ENCODE measurements at regions not wholly inside any gene's neighbourhood (a gene's known extent, or its start where the extent isn't known, plus 50 kb on each side); places are given as distances from the start of the nearest gene placed in this dataset.
"Not testable (repeated sequence)": the region's sequence is repeated elsewhere in the genome, so short reads cannot be mapped to it uniquely, and the experiment has no call there.

GRCh38 chr14:104397956-104398355 is 181.6 kb upstream of the C14orf180 start:
- Histone ChIP-seq H3K27me3 (ENCODE audit: control insufficient read depth in 1 of 2, insufficient read depth in 2 of 2, low read length in 2 of 2) (no peaks in the 10 kb centered on the region), H3K9me3 (ENCODE audit: control insufficient read depth in 1 of 2, low read length in 2 of 2) (peaks cover 8 to 11% of the 10 kb centered on the region in 2 donors), H3K36me3 (ENCODE audit: control insufficient read depth in 1 of 2, insufficient read depth in 2 of 2, low read length in 2 of 2) (no peaks in the 10 kb centered on the region), H3K9ac (ENCODE audit: low read depth in 1 of 2, low read length in 2 of 2) (no peak overlapping the region), H3K27ac (ENCODE audit: low read depth, low read length) (no peak overlapping the region), H3K4me3 (ENCODE audit: low read depth in 1 of 2, low read length in 2 of 2) (no peak overlapping the region), H3K4me1 (ENCODE audit: control insufficient read depth in 1 of 2, insufficient read depth in 2 of 2, low read length in 2 of 2) (no peaks in the 10 kb centered on the region)

DNA sequence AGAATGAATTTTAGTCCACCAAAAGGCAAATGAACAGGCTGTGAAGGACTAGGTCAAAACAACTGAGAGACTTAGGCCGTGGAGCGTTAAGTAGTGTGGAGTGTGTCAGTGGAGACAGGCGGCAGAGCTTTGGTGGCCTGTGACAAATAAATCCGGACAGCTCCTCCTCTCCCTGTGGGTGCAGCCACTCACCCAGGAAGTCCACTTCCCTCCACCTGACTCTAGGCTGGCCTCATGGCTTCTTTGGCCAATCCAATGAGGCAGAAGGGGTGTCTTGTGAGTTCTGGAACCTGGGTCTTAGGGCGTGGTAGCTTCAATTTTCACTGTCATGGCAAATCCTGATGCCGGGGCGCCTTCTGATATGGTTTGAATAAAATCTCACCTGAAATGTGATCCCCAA is 180.9 kb upstream of the C14orf180 start:
- H3K27ac ChIP-seq (ENCODE audit: low read depth, low read length) = no peak overlapping the region
- H3K27me3 ChIP-seq (ENCODE audit: control insufficient read depth in 1 of 2, insufficient read depth in 2 of 2, low read length in 2 of 2) = no peaks in the 10 kb centered on the region
- no peaks in the 10 kb centered on the region for H3K36me3 ChIP-seq (ENCODE audit: control insufficient read depth in 1 of 2, insufficient read depth in 2 of 2, low read length in 2 of 2)
- peaks cover 8 to 11% of the 10 kb centered on the region in 2 donors for H3K9me3 ChIP-seq (ENCODE audit: control insufficient read depth in 1 of 2, low read length in 2 of 2)
- no peak overlapping the region for H3K9ac ChIP-seq (ENCODE audit: low read depth in 1 of 2, low read length in 2 of 2)
- H3K4me3 ChIP-seq (ENCODE audit: low read depth in 1 of 2, low read length in 2 of 2) = no peak overlapping the region
- H3K4me1 ChIP-seq (ENCODE audit: control insufficient read depth in 1 of 2, insufficient read depth in 2 of 2, low read length in 2 of 2) = no peaks in the 10 kb centered on the region

DNA sequence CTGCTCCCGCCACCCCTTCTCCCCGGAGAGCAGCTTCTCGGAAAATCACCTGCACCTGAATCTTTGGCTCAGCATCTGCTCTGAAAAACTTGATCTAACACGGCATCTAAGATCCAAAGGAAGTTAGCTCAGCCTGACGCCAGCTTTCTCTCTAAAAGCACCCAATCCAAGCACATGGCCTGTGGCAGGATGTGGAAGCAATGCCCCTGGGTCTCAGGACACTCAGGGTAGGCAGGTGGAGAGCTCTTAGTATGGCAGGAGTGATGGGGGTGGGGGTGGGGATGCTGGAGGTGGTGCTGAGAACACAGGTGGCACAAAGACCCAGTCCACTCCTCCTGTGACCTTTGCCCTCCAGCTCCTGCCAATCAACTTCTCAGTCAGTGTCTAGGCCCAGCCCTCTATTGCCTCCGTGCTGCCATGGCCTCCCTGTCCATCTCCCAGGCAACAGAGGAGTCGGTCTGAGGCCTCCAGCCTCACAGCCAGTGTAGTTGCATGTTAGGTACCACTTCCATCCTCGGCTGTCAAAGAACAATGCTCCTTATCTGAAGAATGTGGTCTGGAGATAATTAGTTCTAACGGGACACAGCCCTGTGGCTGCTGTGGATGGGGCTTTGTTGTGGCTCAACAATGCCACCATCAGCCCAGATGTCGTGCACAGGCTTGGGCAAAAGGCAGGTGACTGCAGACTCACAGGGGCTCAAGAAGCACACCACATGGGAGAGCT is 180.0 kb upstream of the C14orf180 start:
- Histone ChIP-seq H3K4me3 (ENCODE audit: low read depth in 1 of 2, low read length in 2 of 2) (no peak overlapping the region), H3K27me3 (ENCODE audit: control insufficient read depth in 1 of 2, insufficient read depth in 2 of 2, low read length in 2 of 2) (no peaks in the 10 kb centered on the region), H3K9ac (ENCODE audit: low read depth in 1 of 2, low read length in 2 of 2) (no peak overlapping the region), H3K27ac (ENCODE audit: low read depth, low read length) (no peak overlapping the region), H3K4me1 (ENCODE audit: control insufficient read depth in 1 of 2, insufficient read depth in 2 of 2, low read length in 2 of 2) (no peaks in the 10 kb centered on the region), H3K36me3 (ENCODE audit: control insufficient read depth in 1 of 2, insufficient read depth in 2 of 2, low read length in 2 of 2) (no peaks in the 10 kb centered on the region), H3K9me3 (ENCODE audit: control insufficient read depth in 1 of 2, low read length in 2 of 2) (peaks cover 8 to 11% of the 10 kb centered on the region in 2 donors)

DNA sequence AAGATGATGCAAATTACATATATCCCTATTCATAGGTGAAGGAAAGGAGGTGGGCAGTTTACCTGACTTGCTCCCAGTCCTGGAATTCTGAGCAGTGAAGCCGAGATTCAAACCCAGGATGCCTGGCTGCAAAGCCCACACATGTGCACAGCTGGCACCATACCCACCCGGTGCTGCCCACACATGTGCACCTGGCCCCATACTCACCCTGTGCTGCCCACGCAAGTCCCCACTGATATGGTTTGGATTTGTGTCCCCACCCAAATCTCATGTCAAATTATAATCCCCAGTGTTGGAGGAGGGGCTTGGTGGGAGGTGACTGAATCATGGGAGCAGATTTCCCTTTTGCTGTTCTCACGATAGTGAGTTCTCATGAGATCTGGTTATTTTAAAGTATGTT is 179.2 kb upstream of the C14orf180 start:
- no peaks in the 10 kb centered on the region for H3K36me3 ChIP-seq (ENCODE audit: control insufficient read depth in 1 of 2, insufficient read depth in 2 of 2, low read length in 2 of 2)
- no peaks in the 10 kb centered on the region for H3K4me1 ChIP-seq (ENCODE audit: control insufficient read depth in 1 of 2, insufficient read depth in 2 of 2, low read length in 2 of 2)
- H3K27ac ChIP-seq (ENCODE audit: low read depth, low read length) = no peak overlapping the region

GRCh38 chr14:104401785-104402184 is 177.8 kb upstream of the C14orf180 start:
- no peak overlapping the region for H3K27ac ChIP-seq (ENCODE audit: low read depth, low read length)
- H3K4me1 ChIP-seq (ENCODE audit: control insufficient read depth in 1 of 2, insufficient read depth in 2 of 2, low read length in 2 of 2) = no peaks in the 10 kb centered on the region
- H3K9ac ChIP-seq (ENCODE audit: low read depth in 1 of 2, low read length in 2 of 2) = no peak overlapping the region
- H3K9me3 ChIP-seq (ENCODE audit: control insufficient read depth in 1 of 2, low read length in 2 of 2) = peaks cover 8 to 11% of the 10 kb centered on the region in 2 donors
- no peak overlapping the region for H3K4me3 ChIP-seq (ENCODE audit: low read depth in 1 of 2, low read length in 2 of 2)
- H3K36me3 ChIP-seq (ENCODE audit: control insufficient read depth in 1 of 2, insufficient read depth in 2 of 2, low read length in 2 of 2) = no peaks in the 10 kb centered on the region
- H3K27me3 ChIP-seq (ENCODE audit: control insufficient read depth in 1 of 2, insufficient read depth in 2 of 2, low read length in 2 of 2) = no peaks in the 10 kb centered on the region

More for the DNA sequence above, 179.2 kb upstream of the C14orf180 start:
- Histone ChIP-seq H3K9me3 (ENCODE audit: control insufficient read depth in 1 of 2, low read length in 2 of 2) (peaks cover 8 to 11% of the 10 kb centered on the region in 2 donors), H3K9ac (ENCODE audit: low read depth in 1 of 2, low read length in 2 of 2) (no peak overlapping the region), H3K4me3 (ENCODE audit: low read depth in 1 of 2, low read length in 2 of 2) (no peak overlapping the region), H3K27me3 (ENCODE audit: control insufficient read depth in 1 of 2, insufficient read depth in 2 of 2, low read length in 2 of 2) (no peaks in the 10 kb centered on the region)

DNA sequence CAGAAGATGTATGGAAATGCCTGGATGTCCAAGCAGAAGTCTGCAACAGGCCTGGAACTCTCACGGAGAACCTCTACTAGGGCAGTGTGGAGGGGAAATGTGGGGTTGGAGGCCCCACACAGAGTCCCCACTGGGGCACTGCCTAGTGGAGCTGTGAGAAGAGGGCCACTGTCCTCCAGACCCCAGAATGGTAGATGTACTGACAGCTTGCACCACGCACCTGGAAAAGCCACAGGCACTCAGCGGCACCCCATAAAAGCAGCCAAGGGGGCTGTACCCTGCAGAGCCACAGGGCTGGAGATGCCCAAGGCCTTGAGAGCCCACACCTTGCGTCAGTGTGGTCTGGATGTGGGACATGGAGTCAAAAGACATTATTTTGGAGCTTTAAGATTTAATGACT is 177.3 kb upstream of the C14orf180 start:
- not testable (repeated sequence) for H3K36me3 ChIP-seq (ENCODE audit: control insufficient read depth in 1 of 2, insufficient read depth in 2 of 2, low read length in 2 of 2); H3K9ac ChIP-seq (ENCODE audit: low read depth in 1 of 2, low read length in 2 of 2); H3K4me1 ChIP-seq (ENCODE audit: control insufficient read depth in 1 of 2, insufficient read depth in 2 of 2, low read length in 2 of 2); H3K27ac ChIP-seq (ENCODE audit: low read depth, low read length); H3K27me3 ChIP-seq (ENCODE audit: control insufficient read depth in 1 of 2, insufficient read depth in 2 of 2, low read length in 2 of 2); H3K4me3 ChIP-seq (ENCODE audit: low read depth in 1 of 2, low read length in 2 of 2)
- peaks cover 8 to 11% of the 10 kb centered on the region in 2 donors for H3K9me3 ChIP-seq (ENCODE audit: control insufficient read depth in 1 of 2, low read length in 2 of 2)

- no peak overlapping the region for H3K9ac ChIP-seq (ENCODE audit: low read depth in 1 of 2, low read length in 2 of 2)
- no peaks in the 10 kb centered on the region for H3K36me3 ChIP-seq (ENCODE audit: control insufficient read depth in 1 of 2, insufficient read depth in 2 of 2, low read length in 2 of 2)
- H3K27me3 ChIP-seq (ENCODE audit: control insufficient read depth in 1 of 2, insufficient read depth in 2 of 2, low read length in 2 of 2) = no peaks in the 10 kb centered on the region
- H3K9me3 ChIP-seq (ENCODE audit: control insufficient read depth in 1 of 2, low read length in 2 of 2) = peaks cover 3 to 4% of the 10 kb centered on the region in 2 donors
- H3K27ac ChIP-seq (ENCODE audit: low read depth, low read length) = no peak overlapping the region
- no peaks in the 10 kb centered on the region for H3K4me1 ChIP-seq (ENCODE audit: control insufficient read depth in 1 of 2, insufficient read depth in 2 of 2, low read length in 2 of 2)
- H3K4me3 ChIP-seq (ENCODE audit: low read depth in 1 of 2, low read length in 2 of 2) = no peak overlapping the region
Measured at GRCh38 chr14:104403421-104404220, 175.9 kb upstream of the C14orf180 start.

- H3K4me1 ChIP-seq (ENCODE audit: control insufficient read depth in 1 of 2, insufficient read depth in 2 of 2, low read length in 2 of 2) = no peaks in the 10 kb centered on the region
- H3K9me3 ChIP-seq (ENCODE audit: control insufficient read depth in 1 of 2, low read length in 2 of 2) = peaks cover 2 to 8% of the 10 kb centered on the region in 2 donors
- H3K27ac ChIP-seq (ENCODE audit: low read depth, low read length) = no peak overlapping the region
- H3K36me3 ChIP-seq (ENCODE audit: control insufficient read depth in 1 of 2, insufficient read depth in 2 of 2, low read length in 2 of 2) = no peaks in the 10 kb centered on the region
- H3K27me3 ChIP-seq (ENCODE audit: control insufficient read depth in 1 of 2, insufficient read depth in 2 of 2, low read length in 2 of 2) = no peaks in the 10 kb centered on the region
- no peak overlapping the region for H3K4me3 ChIP-seq (ENCODE audit: low read depth in 1 of 2, low read length in 2 of 2)
- H3K9ac ChIP-seq (ENCODE audit: low read depth in 1 of 2, low read length in 2 of 2) = no peak overlapping the region
Measured at GRCh38 chr14:104404922-104405321, 174.6 kb upstream of the C14orf180 start.

GRCh38 chr14:104405360-104406226 is 174.0 kb upstream of the C14orf180 start:
- H3K9me3 ChIP-seq (ENCODE audit: control insufficient read depth in 1 of 2, low read length in 2 of 2) = peaks cover 2 to 8% of the 10 kb centered on the region in 2 donors
- no peaks in the 10 kb centered on the region for H3K4me1 ChIP-seq (ENCODE audit: control insufficient read depth in 1 of 2, insufficient read depth in 2 of 2, low read length in 2 of 2)
- H3K27me3 ChIP-seq (ENCODE audit: control insufficient read depth in 1 of 2, insufficient read depth in 2 of 2, low read length in 2 of 2) = no peaks in the 10 kb centered on the region
- H3K36me3 ChIP-seq (ENCODE audit: control insufficient read depth in 1 of 2, insufficient read depth in 2 of 2, low read length in 2 of 2) = no peaks in the 10 kb centered on the region
- H3K4me3 ChIP-seq (ENCODE audit: low read depth in 1 of 2, low read length in 2 of 2) = no peak overlapping the region
- no peak overlapping the region for H3K27ac ChIP-seq (ENCODE audit: low read depth, low read length)
- no peak overlapping the region for H3K9ac ChIP-seq (ENCODE audit: low read depth in 1 of 2, low read length in 2 of 2)

- Histone ChIP-seq H3K36me3 (ENCODE audit: control insufficient read depth in 1 of 2, insufficient read depth in 2 of 2, low read length in 2 of 2) (no peaks in the 10 kb centered on the region), H3K27me3 (ENCODE audit: control insufficient read depth in 1 of 2, insufficient read depth in 2 of 2, low read length in 2 of 2) (no peaks in the 10 kb centered on the region), H3K9ac (ENCODE audit: low read depth in 1 of 2, low read length in 2 of 2) (no peak overlapping the region), H3K9me3 (ENCODE audit: control insufficient read depth in 1 of 2, low read length in 2 of 2) (peaks cover 2 to 8% of the 10 kb centered on the region in 2 donors), H3K27ac (ENCODE audit: low read depth, low read length) (no peak overlapping the region), H3K4me3 (ENCODE audit: low read depth in 1 of 2, low read length in 2 of 2) (no peak overlapping the region), H3K4me1 (ENCODE audit: control insufficient read depth in 1 of 2, insufficient read depth in 2 of 2, low read length in 2 of 2) (no peaks in the 10 kb centered on the region)
Measured at GRCh38 chr14:104406831-104407230, 172.7 kb upstream of the C14orf180 start.

Measured in duodenal mucosa (tissue), 2 donors.